ENCODE measurements at regions not wholly inside any gene's neighbourhood (a gene's known extent, or its start where the extent isn't known, plus 50 kb on each side); places are given as distances from the start of the nearest gene placed in this dataset.

DNA sequence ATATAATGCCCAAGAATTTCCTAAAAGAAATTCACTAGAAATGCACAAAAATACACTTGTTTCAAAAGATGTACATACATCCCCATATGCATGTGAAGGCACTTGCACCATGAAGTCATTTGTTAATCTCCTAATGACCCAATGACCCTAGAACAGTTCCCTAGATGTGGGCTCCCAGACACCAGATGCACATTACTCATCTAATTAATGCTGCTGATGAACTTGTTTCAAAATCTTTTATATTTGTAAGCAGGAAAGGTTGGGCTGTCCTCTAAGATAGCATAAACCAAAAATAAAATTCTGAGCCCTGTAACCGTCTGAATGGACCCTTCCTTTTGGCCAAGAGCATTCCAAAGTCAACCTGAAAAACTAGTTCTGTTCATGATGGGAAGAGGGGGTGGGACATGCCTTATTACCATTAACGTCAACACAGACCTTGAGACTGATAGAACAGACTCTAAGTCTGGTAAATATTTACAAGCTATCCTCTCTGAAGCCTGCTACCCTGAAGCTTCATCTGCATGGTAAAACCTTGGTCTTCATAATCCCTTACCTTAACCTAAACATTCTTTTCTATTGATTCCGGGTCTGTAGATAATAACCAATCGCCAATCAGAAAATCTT lies 91.0 kb upstream of the DAPK1 start:
- TF ChIP-seq, protein P1, sequence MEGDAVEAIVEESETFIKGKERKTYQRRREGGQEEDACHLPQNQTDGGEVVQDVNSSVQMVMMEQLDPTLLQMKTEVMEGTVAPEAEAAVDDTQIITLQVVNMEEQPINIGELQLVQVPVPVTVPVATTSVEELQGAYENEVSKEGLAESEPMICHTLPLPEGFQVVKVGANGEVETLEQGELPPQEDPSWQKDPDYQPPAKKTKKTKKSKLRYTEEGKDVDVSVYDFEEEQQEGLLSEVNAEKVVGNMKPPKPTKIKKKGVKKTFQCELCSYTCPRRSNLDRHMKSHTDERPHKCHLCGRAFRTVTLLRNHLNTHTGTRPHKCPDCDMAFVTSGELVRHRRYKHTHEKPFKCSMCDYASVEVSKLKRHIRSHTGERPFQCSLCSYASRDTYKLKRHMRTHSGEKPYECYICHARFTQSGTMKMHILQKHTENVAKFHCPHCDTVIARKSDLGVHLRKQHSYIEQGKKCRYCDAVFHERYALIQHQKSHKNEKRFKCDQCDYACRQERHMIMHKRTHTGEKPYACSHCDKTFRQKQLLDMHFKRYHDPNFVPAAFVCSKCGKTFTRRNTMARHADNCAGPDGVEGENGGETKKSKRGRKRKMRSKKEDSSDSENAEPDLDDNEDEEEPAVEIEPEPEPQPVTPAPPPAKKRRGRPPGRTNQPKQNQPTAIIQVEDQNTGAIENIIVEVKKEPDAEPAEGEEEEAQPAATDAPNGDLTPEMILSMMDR (IDR thresholded peaks at IDR 0.05; ENCODE audit: insufficient read depth, low read length): no peak
- TF ChIP-seq GABPA (IDR thresholded peaks at IDR 0.05; ENCODE audit: low read depth): no peak
